ENCODE measurements at regions not wholly inside any gene's neighbourhood (a gene's known extent, or its start where the extent isn't known, plus 50 kb on each side); places are given as distances from the start of the nearest gene placed in this dataset.

DNA sequence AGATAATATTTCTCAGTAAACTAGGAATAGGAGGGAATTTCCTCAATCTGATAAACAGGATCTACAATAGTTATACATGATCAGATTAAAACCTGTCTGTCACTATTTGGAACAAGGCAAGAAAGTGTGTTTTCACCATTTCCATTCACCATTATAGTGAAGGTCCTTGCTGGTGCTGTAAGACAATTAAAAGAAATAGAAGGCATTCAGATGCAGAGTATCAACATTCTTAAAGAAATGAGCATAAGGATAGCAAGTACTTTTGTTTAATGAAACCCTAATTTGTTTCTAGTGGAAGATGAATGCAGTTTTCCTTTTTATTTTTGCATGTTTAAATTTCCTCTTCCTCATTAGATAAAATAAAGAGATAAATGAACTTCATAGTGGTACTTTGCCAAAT, 693.7 kb downstream of the PLCL1 start:
- TF ChIP-seq POLR2A (IDR thresholded peaks at IDR 0.05; ENCODE audit: low read length) (no peak), GATA1 (IDR thresholded peaks at IDR 0.05; ENCODE audit: low read depth, low read length) (no peak)
